Activated CD4-positive, alpha-beta T cell treated with anti-CD3 and anti-CD28 coated beads for 36 hours (primary cell): ENCODE measurements at regions not wholly inside any gene's neighbourhood (a gene's known extent, or its start where the extent isn't known, plus 50 kb on each side); places are given as distances from the start of the nearest gene placed in this dataset.
"Not testable (repeated sequence)": the region's sequence is repeated elsewhere in the genome, so short reads cannot be mapped to it uniquely, and the experiment has no call there.

Experiments
- ATAC-seq: fragments of 200-7000 bp; cut with Tn5 transposase; one replicate; pipeline ENCODE4 v1.10.0; 2021; ENCODE audit warnings: mild to moderate bottlenecking, moderate library complexity
- CTCF ChIA-PET: fragments of 350-600 bp; sonication (Branson Sonifier 250); formaldehyde crosslinking; loops from one replicate; lab custom pipeline; 2021; ENCODE audit warnings: antibody characterized with exemption; lab: Charles Lee
- POLR2A ChIA-PET: fragments of 350-600 bp; sonication (Branson Sonifier 250); formaldehyde crosslinking; loops from one replicate; lab custom pipeline; 2021; ENCODE audit warnings: antibody characterized with exemption, inconsistent platforms; lab: Charles Lee
- DNase-seq: peaks from one replicate; pipeline ENCODE4 v3.0.0-alpha.2; 2020
- H3K27ac Mint-ChIP-seq: one replicate; pipeline ENCODE4 v1.8.0; 2021; ENCODE audit warnings: mixed read lengths
- H3K27me3 Mint-ChIP-seq: one replicate; pipeline ENCODE4 v1.8.0; 2021; ENCODE audit warnings: mixed read lengths
- H3K36me3 Mint-ChIP-seq: one replicate; pipeline ENCODE4 v1.8.0; 2021; ENCODE audit warnings: low read depth, mixed read lengths
- H3K4me1 Mint-ChIP-seq: one replicate; pipeline ENCODE4 v1.8.0; 2021; ENCODE audit warnings: mixed read lengths
- H3K4me3 Mint-ChIP-seq: one replicate; pipeline ENCODE4 v1.8.0; 2021; ENCODE audit warnings: mild to moderate bottlenecking, moderate library complexity, mixed read lengths
- H3K9me3 Mint-ChIP-seq: one replicate; pipeline ENCODE4 v1.8.0; 2021; ENCODE audit warnings: low read depth, mixed read lengths
- intact Hi-C, 2 experiments: fragments of 100-400 bp; cut with DNase I in 1 of 2; cut with micrococcal nuclease in 1 of 2; formaldehyde crosslinking; loops; one replicate each; pipeline versions ENCODE4 v1.14.2 to v1.15.1; 2022 to 2024; cut with DNase I, micrococcal nuclease

DNA sequence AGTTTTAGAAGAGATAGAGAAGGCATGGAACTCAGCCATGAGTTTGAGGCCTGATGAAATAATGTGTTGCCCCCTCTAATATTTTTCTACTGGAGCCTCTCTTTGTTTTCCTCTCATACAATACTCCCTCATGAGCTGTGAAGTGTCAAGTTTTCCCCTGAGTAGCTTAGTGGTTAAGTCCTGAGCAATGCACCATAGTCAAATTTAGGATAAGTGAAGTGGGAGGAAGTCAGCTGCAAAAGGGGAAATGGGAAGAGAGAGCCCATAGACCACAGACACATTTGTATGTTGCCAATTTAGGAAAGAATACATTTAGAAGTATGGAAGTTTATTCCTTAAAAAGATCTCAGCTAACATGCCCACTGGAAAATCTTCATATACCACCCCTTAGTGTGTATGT lies 171.5 kb upstream of the NREP start:
- DNase-seq, result no peak
- CTCF ChIA-PET, result no interaction called here

DNA sequence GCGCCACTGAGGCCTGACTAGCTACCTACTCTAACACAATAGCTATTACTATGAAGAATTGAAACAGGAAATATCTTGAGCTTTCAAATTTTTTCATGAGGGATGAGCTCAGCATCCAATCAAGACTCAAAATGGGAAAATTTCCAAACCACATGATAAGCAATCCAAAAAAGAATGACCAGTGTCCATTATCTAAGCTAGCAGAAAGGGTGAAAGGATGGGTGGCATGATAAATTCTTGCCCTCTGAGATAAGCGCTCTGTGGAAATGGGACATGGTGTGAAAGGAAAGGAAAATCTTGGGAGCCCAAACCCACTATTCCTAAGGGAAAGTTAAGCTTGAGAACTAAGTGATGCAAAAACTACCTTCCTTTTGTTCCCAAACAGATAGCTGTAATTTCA lies 170.2 kb upstream of the NREP start:
- Mint-ChIP-seq H3K4me3 (no peak overlapping the region), H3K27me3 (peaks cover 2% of the 10 kb centered on the region), H3K9me3 (no peaks in the 10 kb centered on the region), H3K27ac (no peak overlapping the region), H3K4me1 (no peaks in the 10 kb centered on the region), H3K36me3 (no peaks in the 10 kb centered on the region)
- ChIA-PET CTCF (no interaction called here), POLR2A (no interaction called here)
- intact Hi-C loops, result no loop called here
- DNase-seq (no peak), ATAC-seq (no peak)

More for the DNA sequence above, 171.5 kb upstream of the NREP start:
- POLR2A ChIA-PET, result no interaction called here
- no peak overlapping the region for H3K27ac Mint-ChIP-seq
- H3K4me1 Mint-ChIP-seq, result no peaks in the 10 kb centered on the region
- peaks cover 2% of the 10 kb centered on the region for H3K27me3 Mint-ChIP-seq
- H3K36me3 Mint-ChIP-seq, result no peaks in the 10 kb centered on the region
- no peaks in the 10 kb centered on the region for H3K9me3 Mint-ChIP-seq
- H3K4me3 Mint-ChIP-seq, result no peak overlapping the region
- intact Hi-C loops, result no loop called here
- no peak for ATAC-seq

DNA sequence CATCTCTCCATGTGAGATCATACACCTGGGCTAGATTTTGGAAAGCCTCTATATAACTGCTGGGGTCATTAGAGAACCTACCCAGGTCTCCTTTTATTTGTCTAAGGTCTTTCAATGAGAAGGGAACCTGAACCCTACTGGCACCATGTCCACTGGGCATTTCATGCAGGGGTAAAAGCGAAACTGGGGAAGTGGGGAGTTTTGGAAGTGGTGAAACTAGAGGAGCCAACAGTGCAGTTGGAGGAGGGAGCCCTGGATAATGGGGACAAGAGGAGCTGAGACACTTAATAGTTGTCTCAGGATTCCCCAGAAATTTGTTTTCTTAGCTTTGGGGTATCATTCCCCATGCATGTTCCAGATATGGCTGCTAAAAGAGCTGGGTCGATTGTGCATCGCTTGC lies 169.0 kb upstream of the NREP start:
- peaks cover 2% of the 10 kb centered on the region for H3K27me3 Mint-ChIP-seq
- no peak overlapping the region for H3K27ac Mint-ChIP-seq
- no peaks in the 10 kb centered on the region for H3K9me3 Mint-ChIP-seq
- DNase-seq (no peak), ATAC-seq (no peak)
- intact Hi-C loops, result no loop called here
- ChIA-PET CTCF (no interaction called here), POLR2A (no interaction called here)
- no peak overlapping the region for H3K4me3 Mint-ChIP-seq
- no peaks in the 10 kb centered on the region for H3K36me3 Mint-ChIP-seq
- no peaks in the 10 kb centered on the region for H3K4me1 Mint-ChIP-seq

DNA sequence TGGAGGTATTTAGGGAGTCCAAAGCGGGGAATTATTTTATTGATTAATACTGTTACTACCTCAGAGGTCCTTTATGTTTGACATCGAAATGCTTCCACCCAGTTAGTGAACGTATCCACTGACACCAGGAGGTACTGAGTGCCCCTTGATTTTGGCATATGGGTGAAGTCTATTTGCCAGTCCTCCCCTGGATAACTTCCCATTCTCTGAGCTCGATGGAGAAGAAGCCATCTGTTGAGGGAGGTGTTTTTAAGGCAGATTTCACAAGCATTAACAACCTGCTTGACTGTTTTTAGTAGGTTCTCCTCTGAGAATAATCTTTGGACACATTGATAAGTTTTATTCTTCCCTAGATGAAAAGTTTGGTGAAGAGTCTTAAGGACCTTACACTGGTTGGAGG lies 165.3 kb upstream of the NREP start:
- H3K36me3 Mint-ChIP-seq, result no peaks in the 10 kb centered on the region
- peaks cover 4% of the 10 kb centered on the region for H3K9me3 Mint-ChIP-seq
- peaks cover 2% of the 10 kb centered on the region for H3K27me3 Mint-ChIP-seq
- intact Hi-C loops, result no loop called here
- ChIA-PET POLR2A (no interaction called here), CTCF (interaction anchor here (0.7 kb wide), 1 partner anchor 118 kb away, joined by 3 read pairs; no protein-coding TSS in a partner anchor)
- no peak overlapping the region for H3K27ac Mint-ChIP-seq
- DNase-seq, result no peak
- no peak for ATAC-seq
- no peaks in the 10 kb centered on the region for H3K4me1 Mint-ChIP-seq
- no peak overlapping the region for H3K4me3 Mint-ChIP-seq

DNA sequence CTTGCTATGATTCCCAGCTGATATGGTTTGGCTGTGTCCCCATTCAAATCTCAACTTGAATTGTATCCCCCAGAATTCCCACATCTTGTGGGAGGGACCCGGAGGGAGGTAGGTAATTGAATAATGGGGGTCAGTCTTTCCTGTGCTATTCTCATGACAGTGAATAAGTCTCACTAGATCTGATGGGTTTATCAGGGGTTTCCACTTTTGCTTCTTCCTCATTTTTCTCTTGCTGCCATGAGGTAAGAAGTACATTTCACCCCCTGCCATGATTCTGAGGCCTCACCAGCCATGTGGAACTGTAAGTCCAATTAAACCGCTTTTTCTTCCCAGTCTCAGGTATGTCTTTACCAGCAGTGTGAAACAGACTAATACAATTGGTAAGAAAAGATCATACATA lies 164.7 kb upstream of the NREP start:
- DNase-seq, H3K27ac Mint-ChIP-seq, intact Hi-C loops, POLR2A ChIA-PET, ATAC-seq, H3K9me3 Mint-ChIP-seq, CTCF ChIA-PET, H3K4me1 Mint-ChIP-seq, H3K36me3 Mint-ChIP-seq, H3K27me3 Mint-ChIP-seq, H3K4me3 Mint-ChIP-seq: not testable (repeated sequence)

DNA sequence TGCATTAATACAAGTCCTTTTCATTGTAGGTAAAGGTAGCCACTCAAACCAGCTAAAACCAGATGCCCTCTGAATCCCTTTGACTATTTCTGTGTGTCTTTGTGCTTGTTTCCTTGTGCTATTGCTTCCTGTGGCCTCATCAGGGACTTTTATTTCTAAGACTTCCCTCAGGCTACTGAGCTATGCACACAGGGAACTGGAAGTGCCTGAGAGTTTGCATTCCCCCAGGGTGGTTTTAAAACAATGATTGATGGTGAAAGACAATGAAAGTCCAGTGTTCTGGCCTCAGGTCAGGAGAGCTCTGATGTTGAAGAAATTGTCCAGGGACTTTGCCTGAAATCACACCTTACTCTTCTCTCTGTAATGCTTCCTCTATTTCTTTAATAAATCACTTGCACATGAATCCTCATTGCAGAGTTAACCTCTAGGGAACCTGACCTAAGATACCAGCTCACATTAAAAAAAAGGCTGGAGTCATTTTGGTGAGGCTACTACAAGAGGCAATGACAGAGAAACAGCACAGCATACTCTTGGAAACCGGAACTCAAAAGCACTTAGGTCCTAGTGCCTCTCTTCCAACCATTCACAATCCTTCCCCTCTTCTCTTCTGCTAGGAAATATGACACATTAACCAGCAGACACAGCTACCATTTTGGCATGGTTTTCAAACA lies 158.1 kb upstream of the NREP start:
- no peaks in the 10 kb centered on the region for H3K36me3 Mint-ChIP-seq
- H3K9me3 Mint-ChIP-seq, result peaks cover 4% of the 10 kb centered on the region
- no peaks in the 10 kb centered on the region for H3K27me3 Mint-ChIP-seq
- no peaks in the 10 kb centered on the region for H3K4me1 Mint-ChIP-seq
- DNase-seq, result no peak
- ChIA-PET CTCF (interaction anchor here (1.0 kb wide), 1 partner anchor 27 kb away, joined by 4 read pairs; no protein-coding TSS in a partner anchor), POLR2A (interaction anchor here (0.5 kb wide), 1 partner anchor 407 kb away, joined by 4 read pairs; no protein-coding TSS in a partner anchor)
- intact Hi-C loops, result no loop called here
- no peak overlapping the region for H3K27ac Mint-ChIP-seq
- ATAC-seq, result no peak
- no peak overlapping the region for H3K4me3 Mint-ChIP-seq

DNA sequence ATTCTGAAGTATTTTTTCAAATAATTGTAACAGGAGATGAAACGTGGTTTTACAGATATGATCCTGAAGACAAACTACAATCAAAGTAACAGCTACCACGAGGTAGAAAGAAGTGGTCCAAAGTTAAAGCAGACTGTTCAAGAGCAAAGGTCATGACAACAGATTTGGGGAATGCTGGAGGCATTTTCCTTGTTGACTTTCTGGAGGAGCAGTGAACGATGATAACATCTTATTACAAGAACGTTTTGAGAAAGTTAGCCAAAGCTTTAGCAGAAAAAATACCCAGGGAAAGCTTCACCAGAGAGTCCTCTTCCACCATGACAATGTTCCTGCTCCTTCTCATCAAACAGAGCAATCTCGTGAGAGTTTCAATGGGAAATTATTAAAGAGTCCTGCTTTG lies 145.4 kb upstream of the NREP start:
- no peak for ATAC-seq

DNA sequence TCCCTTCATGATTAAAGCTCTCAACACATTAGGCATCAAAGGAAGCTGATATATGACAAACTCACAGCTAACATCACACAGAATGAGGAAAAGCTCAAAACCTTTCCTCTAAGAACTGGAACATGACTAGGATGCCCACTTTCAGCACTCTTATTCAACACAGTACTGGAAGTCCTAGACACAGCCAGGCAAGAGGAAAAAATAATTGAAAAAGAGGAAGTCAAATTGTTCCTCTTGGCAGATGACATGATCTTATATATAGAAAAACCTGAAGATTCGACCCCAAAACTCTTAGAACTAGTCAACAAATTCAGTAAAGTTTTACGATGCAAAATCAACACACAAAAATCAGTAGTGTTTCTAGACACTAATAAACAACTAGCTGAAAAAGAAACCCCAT lies 144.3 kb upstream of the NREP start:
- Mint-ChIP-seq H3K27ac (no peak overlapping the region), H3K4me3 (no peak overlapping the region), H3K9me3 (peaks cover 6% of the 10 kb centered on the region), H3K36me3 (no peaks in the 10 kb centered on the region), H3K27me3 (no peaks in the 10 kb centered on the region), H3K4me1 (no peaks in the 10 kb centered on the region)
- CTCF ChIA-PET, result no interaction called here
- ATAC-seq, result no peak
- no peak for DNase-seq
- intact Hi-C loops, result no loop called here
- POLR2A ChIA-PET, result no interaction called here

More for the DNA sequence above, 145.4 kb upstream of the NREP start:
- Mint-ChIP-seq H3K27me3 (no peaks in the 10 kb centered on the region), H3K27ac (no peak overlapping the region), H3K4me3 (no peak overlapping the region), H3K4me1 (no peaks in the 10 kb centered on the region), H3K9me3 (peaks cover 6% of the 10 kb centered on the region), H3K36me3 (no peaks in the 10 kb centered on the region)
- ChIA-PET CTCF (no interaction called here), POLR2A (no interaction called here)
- intact Hi-C loops, result no loop called here
- DNase-seq, result no peak

DNA sequence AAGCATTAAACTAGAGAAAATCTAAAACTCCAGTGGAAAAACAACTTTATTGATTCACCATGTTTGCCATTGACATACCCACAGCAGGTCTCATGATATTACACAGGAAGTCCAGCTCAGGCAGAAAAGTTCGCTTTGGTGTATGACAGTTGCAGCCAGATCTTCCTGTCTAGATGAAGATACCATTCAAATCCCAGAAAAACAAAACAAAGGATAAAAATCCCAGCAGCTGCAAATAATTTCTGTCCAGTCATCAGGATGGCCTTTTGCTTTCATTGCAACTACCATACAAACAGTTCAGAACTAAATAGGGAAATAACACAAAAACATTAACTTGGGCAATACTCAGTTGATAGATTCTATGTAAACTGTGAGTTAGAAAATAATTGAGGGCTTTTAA lies 136.0 kb upstream of the NREP start:
- DNase-seq, result no peak
- Mint-ChIP-seq H3K27ac (no peak overlapping the region), H3K36me3 (no peaks in the 10 kb centered on the region), H3K4me1 (no peaks in the 10 kb centered on the region), H3K4me3 (no peak overlapping the region), H3K9me3 (peaks cover 11% of the 10 kb centered on the region), H3K27me3 (no peaks in the 10 kb centered on the region)
- ChIA-PET CTCF (no interaction called here), POLR2A (no interaction called here)
- intact Hi-C loops, result no loop called here
- no peak for ATAC-seq

DNA sequence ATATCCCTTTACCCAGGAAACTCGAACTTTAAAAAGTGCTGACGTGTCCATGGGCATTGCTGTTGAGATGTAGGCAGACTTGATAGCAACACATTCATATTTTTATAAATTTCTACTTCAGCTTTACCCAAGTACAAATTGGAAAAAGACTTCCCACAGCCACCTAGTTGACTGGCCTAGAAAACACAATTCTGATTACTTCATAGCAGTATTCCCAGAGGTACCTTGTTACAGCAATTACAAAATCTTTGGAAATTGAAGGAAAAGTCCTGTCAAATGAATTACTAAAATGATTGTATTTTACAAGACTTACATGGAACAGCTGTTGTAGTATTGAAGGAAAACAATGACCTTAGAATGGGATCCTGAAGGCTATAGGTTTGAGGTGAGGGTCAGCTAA lies 130.7 kb upstream of the NREP start:
- H3K27ac Mint-ChIP-seq, result no peak overlapping the region
- DNase-seq (no peak), ATAC-seq (no peak)
- no peaks in the 10 kb centered on the region for H3K36me3 Mint-ChIP-seq
- H3K27me3 Mint-ChIP-seq, result no peaks in the 10 kb centered on the region
- intact Hi-C loops, result no loop called here
- peaks cover 11% of the 10 kb centered on the region for H3K9me3 Mint-ChIP-seq
- no peaks in the 10 kb centered on the region for H3K4me1 Mint-ChIP-seq
- H3K4me3 Mint-ChIP-seq, result no peak overlapping the region
- ChIA-PET POLR2A (no interaction called here), CTCF (interaction anchor here (0.7 to 0.8 kb wide), 2 partner anchors 10 to 221 kb away, joined by 3 to 5 read pairs; no protein-coding TSS in a partner anchor)

DNA sequence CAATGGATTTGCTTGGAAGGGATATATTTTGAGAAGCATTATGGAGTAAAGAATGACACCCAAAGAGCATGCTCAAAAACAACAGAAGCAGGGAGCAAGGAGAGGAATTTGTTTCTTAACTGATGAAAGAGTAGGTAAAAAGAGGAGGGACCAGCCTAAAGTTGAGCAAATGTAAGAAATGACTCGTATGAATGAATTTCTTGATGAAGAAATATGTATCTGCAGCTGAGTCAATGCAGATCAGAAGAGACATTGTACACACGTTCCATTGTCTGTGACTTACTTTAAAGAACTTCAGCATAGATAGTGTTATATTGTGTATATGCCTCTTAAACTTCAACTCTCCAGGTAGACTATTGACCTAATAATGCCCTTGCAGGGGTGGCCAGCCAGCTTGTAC lies 112.7 kb upstream of the NREP start:
- intact Hi-C loops, result no loop called here
- Mint-ChIP-seq H3K9me3 (peaks cover 3% of the 10 kb centered on the region), H3K4me3 (no peak overlapping the region), H3K27ac (no peak overlapping the region), H3K36me3 (no peaks in the 10 kb centered on the region), H3K27me3 (peaks cover 3% of the 10 kb centered on the region), H3K4me1 (no peaks in the 10 kb centered on the region)
- ATAC-seq, result no peak
- ChIA-PET CTCF (no interaction called here), POLR2A (no interaction called here)
- no peak for DNase-seq

DNA sequence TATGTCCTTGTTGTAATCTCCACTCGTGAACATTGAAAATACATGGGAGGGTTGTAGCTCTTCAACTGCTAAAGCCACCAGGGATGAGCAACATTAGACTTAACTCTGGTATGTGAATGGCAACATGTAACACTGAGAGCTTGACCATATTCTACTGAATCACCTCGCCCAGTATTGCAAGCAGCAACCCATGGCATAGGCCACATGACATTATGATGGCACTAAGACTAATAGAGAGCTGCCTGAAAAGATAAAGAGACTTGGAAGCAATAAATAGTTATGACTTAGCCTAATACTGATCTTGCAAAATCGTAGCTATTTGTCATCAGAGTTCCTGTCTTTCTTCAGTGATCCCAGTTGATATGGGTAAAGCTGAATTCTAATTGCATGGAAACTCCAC lies 108.4 kb upstream of the NREP start:
- H3K27ac Mint-ChIP-seq, result no peak overlapping the region
- DNase-seq (no peak), ATAC-seq (no peak)
- peaks cover 3% of the 10 kb centered on the region for H3K9me3 Mint-ChIP-seq
- intact Hi-C loops, result no loop called here
- H3K27me3 Mint-ChIP-seq, result peaks cover 8% of the 10 kb centered on the region
- ChIA-PET CTCF (interaction anchor here (0.9 kb wide), 1 partner anchor 9 kb away, joined by 3 read pairs; no protein-coding TSS in a partner anchor), POLR2A (no interaction called here)
- H3K4me3 Mint-ChIP-seq, result no peak overlapping the region
- H3K36me3 Mint-ChIP-seq, result no peaks in the 10 kb centered on the region
- no peaks in the 10 kb centered on the region for H3K4me1 Mint-ChIP-seq
